WTC11 (cell line): ENCODE measurements at regions not wholly inside any gene's neighbourhood (a gene's known extent, or its start where the extent isn't known, plus 50 kb on each side); places are given as distances from the start of the nearest gene placed in this dataset.

Source experiments
- ATAC-seq: fragments of 200-7000 bp; cut with Tn5 transposase; 2 replicates; pipeline ENCODE4 v1.10.0; 2021; ENCODE audit warnings: mild to moderate bottlenecking, moderate library complexity
- CTCF ChIA-PET: fragments of 300-600 bp; sonication (Branson Sonifier 250); formaldehyde crosslinking; loops from one replicate; lab custom pipeline; 2021; ENCODE audit warnings: antibody characterized with exemption; lab: Charles Lee
- POLR2A ChIA-PET: fragments of 350-600 bp; sonication (Branson Sonifier 250); formaldehyde crosslinking; loops from one replicate; lab custom pipeline; 2021; ENCODE audit warnings: antibody characterized with exemption; lab: Charles Lee
- DNase-seq: peaks from one replicate; pipeline ENCODE4 v3.0.0; 2021; ENCODE audit warnings: low spot score
- H3K27ac Mint-ChIP-seq: 2 replicates; pipeline ENCODE4 v1.8.0; 2021; ENCODE audit warnings: mixed read lengths
- H3K27me3 Mint-ChIP-seq: 2 replicates; pipeline ENCODE4 v1.8.0; 2021; ENCODE audit warnings: low read depth, mild to moderate bottlenecking, moderate library complexity, mixed read lengths
- H3K36me3 Mint-ChIP-seq: 2 replicates; pipeline ENCODE4 v1.8.0; 2021; ENCODE audit warnings: mixed read lengths
- H3K4me1 Mint-ChIP-seq: 2 replicates; pipeline ENCODE4 v1.8.0; 2022; ENCODE audit warnings: mixed read lengths
- H3K4me3 Mint-ChIP-seq: 2 replicates; pipeline ENCODE4 v1.8.0; 2021; ENCODE audit warnings: mild to moderate bottlenecking, moderate library complexity, mixed read lengths
- H3K9me3 Mint-ChIP-seq: 2 replicates; pipeline ENCODE4 v1.8.0; 2021; ENCODE audit warnings: mixed read lengths
- ATF1 ChIP-seq: sonication (generic); formaldehyde crosslinking; IDR thresholded peaks from 2 replicates; pipeline ENCODE4 v1.8.1; 2023; ENCODE audit warnings: mild to moderate bottlenecking, moderate library complexity, missing genetic modification reagents
- CREM ChIP-seq: sonication (generic); formaldehyde crosslinking; IDR thresholded peaks from 2 replicates; pipeline ENCODE4 v1.8.1; 2022; ENCODE audit warnings: mild to moderate bottlenecking, missing genetic modification reagents, moderate library complexity
- ELF4 ChIP-seq: sonication (generic); formaldehyde crosslinking; IDR thresholded peaks from 2 replicates; pipeline ENCODE4 v1.8.1; 2022; ENCODE audit warnings: low read depth, mild to moderate bottlenecking, moderate library complexity, missing genetic modification reagents
- ESRRA ChIP-seq: sonication (generic); formaldehyde crosslinking; IDR thresholded peaks from 2 replicates; pipeline ENCODE4 v1.8.1; 2022; ENCODE audit warnings: mild to moderate bottlenecking, missing genetic modification reagents, borderline replicate concordance
- ETV6 ChIP-seq: sonication (generic); formaldehyde crosslinking; IDR thresholded peaks from 2 replicates; pipeline ENCODE4 v1.8.1; 2022; ENCODE audit warnings: mild to moderate bottlenecking, missing genetic modification reagents
- FOXJ3 ChIP-seq: sonication (generic); formaldehyde crosslinking; IDR thresholded peaks from 2 replicates; pipeline ENCODE4 v1.9.0; 2021; ENCODE audit warnings: missing genetic modification reagents, mild to moderate bottlenecking, borderline replicate concordance
- GABPB1 ChIP-seq: sonication (generic); formaldehyde crosslinking; IDR thresholded peaks from 2 replicates; pipeline ENCODE4 v1.8.1; 2023; ENCODE audit warnings: mild to moderate bottlenecking, missing genetic modification reagents
- GRHL2 ChIP-seq: fragments of 250-450 bp; sonication (Bioruptor Pico); IDR thresholded peaks from 2 replicates; pipeline ENCODE4 v1.8.0; 2022; ENCODE audit warnings: mild to moderate bottlenecking, moderate library complexity; ENCODE audit not compliant: insufficient replicate concordance, severe bottlenecking
- NFE2L1 ChIP-seq: sonication (generic); formaldehyde crosslinking; IDR thresholded peaks from 2 replicates; pipeline ENCODE4 v1.8.1; 2023; ENCODE audit warnings: missing genetic modification reagents
- NR3C1 ChIP-seq: sonication (generic); formaldehyde crosslinking; conservative IDR thresholded peaks from 2 replicates; pipeline ENCODE4 v1.8.1; 2023; ENCODE audit warnings: low read depth, mild to moderate bottlenecking, missing genetic modification reagents
- OVOL2 ChIP-seq: fragments of 250-450 bp; sonication (Bioruptor Pico); IDR thresholded peaks from 2 replicates; pipeline ENCODE4 v1.9.0; 2021; ENCODE audit warnings: mild to moderate bottlenecking, borderline replicate concordance
- PRRX2 ChIP-seq: fragments of 250-450 bp; sonication (Bioruptor Pico); IDR thresholded peaks from 2 replicates; pipeline ENCODE4 v1.8.0; 2021; ENCODE audit warnings: mild to moderate bottlenecking
- TP53 ChIP-seq: sonication (generic); formaldehyde crosslinking; IDR thresholded peaks from 2 replicates; pipeline ENCODE4 v1.8.1; 2023; ENCODE audit warnings: mild to moderate bottlenecking, missing genetic modification reagents
- ZNF121 ChIP-seq: sonication (generic); formaldehyde crosslinking; IDR thresholded peaks from 2 replicates; pipeline ENCODE4 v1.8.0; 2023; ENCODE audit warnings: missing genetic modification reagents
- ZNF138 ChIP-seq: sonication (generic); formaldehyde crosslinking; conservative IDR thresholded peaks from 2 replicates; pipeline ENCODE4 v1.8.1; 2022; ENCODE audit warnings: mild to moderate bottlenecking, moderate library complexity, missing genetic modification reagents
- ZNF232 ChIP-seq: sonication (generic); formaldehyde crosslinking; IDR thresholded peaks from 2 replicates; pipeline ENCODE4 v1.8.0; 2022; ENCODE audit warnings: mild to moderate bottlenecking, missing genetic modification reagents
- ZNF671 ChIP-seq: fragments of 250-450 bp; sonication (Bioruptor Pico); IDR thresholded peaks from 2 replicates; pipeline ENCODE4 v1.8.0; 2021; ENCODE audit warnings: mild to moderate bottlenecking
- TF ChIP-seq, protein P1 (sequence below): fragments of 250-450 bp; sonication (Bioruptor Pico); IDR thresholded peaks from 2 replicates; pipeline ENCODE4 v2.1.2; 2022; ENCODE audit warnings: mild to moderate bottlenecking, moderate library complexity
- TF ChIP-seq, protein P2 (sequence below): fragments of 200-600 bp; IDR thresholded peaks from 2 replicates; pipeline ENCODE4 v1.8.0; 2022; ENCODE audit warnings: antibody characterized with exemption
- TF ChIP-seq, protein P3 (sequence below): sonication (generic); formaldehyde crosslinking; IDR thresholded peaks from 2 replicates; pipeline ENCODE4 v1.8.1; 2023; ENCODE audit warnings: mild to moderate bottlenecking, missing genetic modification reagents, moderate library complexity
- TF ChIP-seq, protein P4 (sequence below): sonication (generic); formaldehyde crosslinking; IDR thresholded peaks from 2 replicates; pipeline ENCODE4 v1.8.1; 2022; ENCODE audit warnings: low read depth, mild to moderate bottlenecking, moderate library complexity, missing genetic modification reagents, borderline replicate concordance
- TF ChIP-seq, protein P5 (sequence below): sonication (generic); formaldehyde crosslinking; IDR thresholded peaks from 2 replicates; pipeline ENCODE4 v1.8.0; 2023; ENCODE audit warnings: mild to moderate bottlenecking, missing genetic modification reagents
- TF ChIP-seq, protein P6 (sequence below): sonication (generic); formaldehyde crosslinking; IDR thresholded peaks from 2 replicates; pipeline ENCODE4 v1.8.0; 2022; ENCODE audit warnings: mild to moderate bottlenecking, missing genetic modification reagents
- TF ChIP-seq, protein P7 (sequence below): fragments of 250-450 bp; sonication (Bioruptor Pico); IDR thresholded peaks from 2 replicates; pipeline ENCODE4 v1.9.0; 2021; ENCODE audit warnings: moderate library complexity, mild to moderate bottlenecking, inconsistent platforms, borderline replicate concordance

DNA sequence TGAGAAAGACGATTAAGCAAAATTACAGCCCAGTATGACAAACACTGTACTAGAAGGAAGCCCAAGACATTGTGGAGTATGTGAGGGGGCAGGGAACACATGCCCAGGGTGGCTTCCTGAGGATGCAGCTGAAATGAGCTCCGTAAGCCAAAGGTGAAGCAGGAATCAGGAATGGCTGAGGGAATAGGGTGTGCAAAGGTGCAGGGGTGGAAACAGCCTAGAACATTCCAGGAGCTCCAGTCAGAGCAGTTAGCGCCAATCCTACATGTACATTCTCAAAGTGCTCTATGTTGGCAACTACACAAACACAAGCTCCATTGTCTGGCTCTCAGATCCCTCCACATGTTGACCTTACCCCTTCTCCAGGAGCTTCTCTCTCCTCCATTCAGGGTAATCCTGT, 257.9 kb downstream of the MAN2A1 start:
- Mint-ChIP-seq H3K27ac (no peak overlapping the region), H3K9me3 (no peaks in the 10 kb centered on the region), H3K27me3 (no peaks in the 10 kb centered on the region), H3K36me3 (no peaks in the 10 kb centered on the region), H3K4me3 (no peak overlapping the region), H3K4me1 (peaks cover 12% of the 10 kb centered on the region)
- CTCF ChIA-PET = no interaction called here
- ATAC-seq = no peak
- no peak for DNase-seq
- POLR2A ChIA-PET = no interaction called here
- TF ChIP-seq ATF1 (CRISPR knock-in tag) (no peak), ESRRA (no peak), PRRX2 (CRISPR knock-in tag) (no peak), ZNF671 (CRISPR knock-in tag) (no peak), ZNF232 (no peak), ETV6 (no peak), GRHL2 (CRISPR knock-in tag) (no peak), CREM (CRISPR knock-in tag) (no peak), ZNF121 (no peak), NR3C1 (CRISPR knock-in tag) (no peak), ELF4 (no peak), NFE2L1 (CRISPR knock-in tag) (no peak), ZNF138 (CRISPR knock-in tag) (no peak)
- TF ChIP-seq, protein P1, sequence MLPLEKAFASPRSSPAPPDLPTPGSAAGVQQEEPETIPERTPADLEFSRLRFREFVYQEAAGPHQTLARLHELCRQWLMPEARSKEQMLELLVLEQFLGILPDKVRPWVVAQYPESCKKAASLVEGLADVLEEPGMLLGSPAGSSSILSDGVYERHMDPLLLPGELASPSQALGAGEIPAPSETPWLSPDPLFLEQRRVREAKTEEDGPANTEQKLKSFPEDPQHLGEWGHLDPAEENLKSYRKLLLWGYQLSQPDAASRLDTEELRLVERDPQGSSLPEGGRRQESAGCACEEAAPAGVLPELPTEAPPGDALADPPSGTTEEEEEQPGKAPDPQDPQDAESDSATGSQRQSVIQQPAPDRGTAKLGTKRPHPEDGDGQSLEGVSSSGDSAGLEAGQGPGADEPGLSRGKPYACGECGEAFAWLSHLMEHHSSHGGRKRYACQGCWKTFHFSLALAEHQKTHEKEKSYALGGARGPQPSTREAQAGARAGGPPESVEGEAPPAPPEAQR (CRISPR knock-in tag) = no peak
- TF ChIP-seq, protein P2, sequence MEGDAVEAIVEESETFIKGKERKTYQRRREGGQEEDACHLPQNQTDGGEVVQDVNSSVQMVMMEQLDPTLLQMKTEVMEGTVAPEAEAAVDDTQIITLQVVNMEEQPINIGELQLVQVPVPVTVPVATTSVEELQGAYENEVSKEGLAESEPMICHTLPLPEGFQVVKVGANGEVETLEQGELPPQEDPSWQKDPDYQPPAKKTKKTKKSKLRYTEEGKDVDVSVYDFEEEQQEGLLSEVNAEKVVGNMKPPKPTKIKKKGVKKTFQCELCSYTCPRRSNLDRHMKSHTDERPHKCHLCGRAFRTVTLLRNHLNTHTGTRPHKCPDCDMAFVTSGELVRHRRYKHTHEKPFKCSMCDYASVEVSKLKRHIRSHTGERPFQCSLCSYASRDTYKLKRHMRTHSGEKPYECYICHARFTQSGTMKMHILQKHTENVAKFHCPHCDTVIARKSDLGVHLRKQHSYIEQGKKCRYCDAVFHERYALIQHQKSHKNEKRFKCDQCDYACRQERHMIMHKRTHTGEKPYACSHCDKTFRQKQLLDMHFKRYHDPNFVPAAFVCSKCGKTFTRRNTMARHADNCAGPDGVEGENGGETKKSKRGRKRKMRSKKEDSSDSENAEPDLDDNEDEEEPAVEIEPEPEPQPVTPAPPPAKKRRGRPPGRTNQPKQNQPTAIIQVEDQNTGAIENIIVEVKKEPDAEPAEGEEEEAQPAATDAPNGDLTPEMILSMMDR = no peak
- TF ChIP-seq, protein P3, sequence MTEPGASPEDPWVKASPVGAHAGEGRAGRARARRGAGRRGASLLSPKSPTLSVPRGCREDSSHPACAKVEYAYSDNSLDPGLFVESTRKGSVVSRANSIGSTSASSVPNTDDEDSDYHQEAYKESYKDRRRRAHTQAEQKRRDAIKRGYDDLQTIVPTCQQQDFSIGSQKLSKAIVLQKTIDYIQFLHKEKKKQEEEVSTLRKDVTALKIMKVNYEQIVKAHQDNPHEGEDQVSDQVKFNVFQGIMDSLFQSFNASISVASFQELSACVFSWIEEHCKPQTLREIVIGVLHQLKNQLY (CRISPR knock-in tag) = no peak
- TF ChIP-seq, protein P4, sequence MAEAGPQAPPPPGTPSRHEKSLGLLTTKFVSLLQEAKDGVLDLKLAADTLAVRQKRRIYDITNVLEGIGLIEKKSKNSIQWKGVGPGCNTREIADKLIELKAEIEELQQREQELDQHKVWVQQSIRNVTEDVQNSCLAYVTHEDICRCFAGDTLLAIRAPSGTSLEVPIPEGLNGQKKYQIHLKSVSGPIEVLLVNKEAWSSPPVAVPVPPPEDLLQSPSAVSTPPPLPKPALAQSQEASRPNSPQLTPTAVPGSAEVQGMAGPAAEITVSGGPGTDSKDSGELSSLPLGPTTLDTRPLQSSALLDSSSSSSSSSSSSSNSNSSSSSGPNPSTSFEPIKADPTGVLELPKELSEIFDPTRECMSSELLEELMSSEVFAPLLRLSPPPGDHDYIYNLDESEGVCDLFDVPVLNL (CRISPR knock-in tag) = no peak
- TF ChIP-seq, all 79 proteins: peak for 0

DNA sequence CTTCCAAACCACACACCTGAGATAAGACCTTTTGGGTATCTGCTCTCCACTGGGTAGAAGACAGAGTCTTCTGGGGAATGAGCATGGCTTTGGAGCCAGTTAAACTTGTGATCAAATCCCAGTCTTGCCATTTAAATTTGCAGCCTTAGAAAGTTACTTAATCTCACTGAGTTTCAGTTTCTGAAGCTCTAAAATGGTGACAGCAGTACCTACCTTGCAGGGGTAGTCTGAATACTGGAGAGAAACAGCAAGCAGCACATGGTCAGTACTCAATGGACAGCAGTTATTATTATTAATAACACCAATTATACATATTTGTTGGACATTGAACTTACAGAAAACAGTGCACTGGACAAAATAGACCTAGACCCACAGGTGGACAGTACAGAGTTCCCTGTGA, 260.9 kb downstream of the MAN2A1 start:
- ChIA-PET CTCF (no interaction called here), POLR2A (no interaction called here)
- Mint-ChIP-seq H3K36me3 (no peaks in the 10 kb centered on the region), H3K27me3 (no peaks in the 10 kb centered on the region), H3K9me3 (no peaks in the 10 kb centered on the region), H3K4me3 (no peak overlapping the region), H3K27ac (no peak overlapping the region), H3K4me1 (no peaks in the 10 kb centered on the region; the same call in 1 of the 2 replicates)
- no peak for ATAC-seq
- DNase-seq = no peak
- no peak for TF ChIP-seq ZNF232
- TF ChIP-seq, protein P5, sequence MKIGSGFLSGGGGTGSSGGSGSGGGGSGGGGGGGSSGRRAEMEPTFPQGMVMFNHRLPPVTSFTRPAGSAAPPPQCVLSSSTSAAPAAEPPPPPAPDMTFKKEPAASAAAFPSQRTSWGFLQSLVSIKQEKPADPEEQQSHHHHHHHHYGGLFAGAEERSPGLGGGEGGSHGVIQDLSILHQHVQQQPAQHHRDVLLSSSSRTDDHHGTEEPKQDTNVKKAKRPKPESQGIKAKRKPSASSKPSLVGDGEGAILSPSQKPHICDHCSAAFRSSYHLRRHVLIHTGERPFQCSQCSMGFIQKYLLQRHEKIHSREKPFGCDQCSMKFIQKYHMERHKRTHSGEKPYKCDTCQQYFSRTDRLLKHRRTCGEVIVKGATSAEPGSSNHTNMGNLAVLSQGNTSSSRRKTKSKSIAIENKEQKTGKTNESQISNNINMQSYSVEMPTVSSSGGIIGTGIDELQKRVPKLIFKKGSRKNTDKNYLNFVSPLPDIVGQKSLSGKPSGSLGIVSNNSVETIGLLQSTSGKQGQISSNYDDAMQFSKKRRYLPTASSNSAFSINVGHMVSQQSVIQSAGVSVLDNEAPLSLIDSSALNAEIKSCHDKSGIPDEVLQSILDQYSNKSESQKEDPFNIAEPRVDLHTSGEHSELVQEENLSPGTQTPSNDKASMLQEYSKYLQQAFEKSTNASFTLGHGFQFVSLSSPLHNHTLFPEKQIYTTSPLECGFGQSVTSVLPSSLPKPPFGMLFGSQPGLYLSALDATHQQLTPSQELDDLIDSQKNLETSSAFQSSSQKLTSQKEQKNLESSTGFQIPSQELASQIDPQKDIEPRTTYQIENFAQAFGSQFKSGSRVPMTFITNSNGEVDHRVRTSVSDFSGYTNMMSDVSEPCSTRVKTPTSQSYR (CRISPR knock-in tag) = no peak
- no peak for TF ChIP-seq OVOL2
- TF ChIP-seq, protein P6, sequence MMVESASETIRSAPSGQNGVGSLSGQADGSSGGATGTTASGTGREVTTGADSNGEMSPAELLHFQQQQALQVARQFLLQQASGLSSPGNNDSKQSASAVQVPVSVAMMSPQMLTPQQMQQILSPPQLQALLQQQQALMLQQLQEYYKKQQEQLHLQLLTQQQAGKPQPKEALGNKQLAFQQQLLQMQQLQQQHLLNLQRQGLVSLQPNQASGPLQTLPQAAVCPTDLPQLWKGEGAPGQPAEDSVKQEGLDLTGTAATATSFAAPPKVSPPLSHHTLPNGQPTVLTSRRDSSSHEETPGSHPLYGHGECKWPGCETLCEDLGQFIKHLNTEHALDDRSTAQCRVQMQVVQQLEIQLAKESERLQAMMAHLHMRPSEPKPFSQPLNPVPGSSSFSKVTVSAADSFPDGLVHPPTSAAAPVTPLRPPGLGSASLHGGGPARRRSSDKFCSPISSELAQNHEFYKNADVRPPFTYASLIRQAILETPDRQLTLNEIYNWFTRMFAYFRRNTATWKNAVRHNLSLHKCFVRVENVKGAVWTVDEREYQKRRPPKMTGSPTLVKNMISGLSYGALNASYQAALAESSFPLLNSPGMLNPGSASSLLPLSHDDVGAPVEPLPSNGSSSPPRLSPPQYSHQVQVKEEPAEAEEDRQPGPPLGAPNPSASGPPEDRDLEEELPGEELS (CRISPR knock-in tag) = no peak
- TF ChIP-seq, protein P7, sequence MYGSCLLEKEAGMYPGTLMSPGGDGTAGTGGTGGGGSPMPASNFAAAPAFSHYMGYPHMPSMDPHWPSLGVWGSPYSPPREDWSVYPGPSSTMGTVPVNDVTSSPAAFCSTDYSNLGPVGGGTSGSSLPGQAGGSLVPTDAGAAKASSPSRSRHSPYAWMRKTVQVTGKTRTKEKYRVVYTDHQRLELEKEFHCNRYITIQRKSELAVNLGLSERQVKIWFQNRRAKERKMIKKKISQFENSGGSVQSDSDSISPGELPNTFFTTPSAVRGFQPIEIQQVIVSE (CRISPR knock-in tag) = no peak
- TF ChIP-seq GABPB1 (CRISPR knock-in tag) = no peak
- TF ChIP-seq TP53 (CRISPR knock-in tag) = no peak
- TF ChIP-seq FOXJ3 (CRISPR knock-in tag) = no peak
- TF ChIP-seq, protein P2 = no peak
